Tibial nerve (tissue), 4 donors: ENCODE measurements at regions not wholly inside any gene's neighbourhood (a gene's known extent, or its start where the extent isn't known, plus 50 kb on each side); places are given as distances from the start of the nearest gene placed in this dataset.

Experiments used
- DNase-seq, 2 donors: peaks; one replicate each; pipeline ENCODE4 v3.0.0-alpha.2; 2019; ENCODE audit warnings: low spot score in 2 of 2
- H3K27ac ChIP-seq, 4 donors: fragments of 200-600 bp; sonication (generic) in 3 of 4; one replicate each; pipeline ENCODE4 v1.5.1; 2017 to 2019; ENCODE audit warnings: mild to moderate bottlenecking in 1 of 4
- H3K27me3 ChIP-seq, 2 donors: fragments of 200-600 bp; sonication (generic) in 1 of 2; one replicate each; pipeline versions ENCODE4 v1.5.1 to v1.6.0; 2017 to 2019
- H3K36me3 ChIP-seq, 3 donors: fragments of 200-600 bp; sonication (generic); one replicate each; pipeline ENCODE4 v1.5.1; 2018 to 2019
- H3K4me1 ChIP-seq, 4 donors: fragments of 200-600 bp; sonication (generic) in 3 of 4; one replicate each; pipeline ENCODE4 v1.5.1; 2017 to 2019
- H3K4me3 ChIP-seq, 4 donors: fragments of 200-600 bp; sonication (generic) in 3 of 4; one replicate each; pipeline ENCODE4 v1.5.1; 2017 to 2019; ENCODE audit warnings: mild to moderate bottlenecking in 1 of 4, moderate library complexity in 1 of 4
- H3K9me3 ChIP-seq, 4 donors: fragments of 200-600 bp; sonication (generic) in 3 of 4; one replicate each; pipeline ENCODE4 v1.5.1; 2017 to 2019
- EP300 ChIP-seq, 2 donors: sonication (generic); formaldehyde crosslinking; IDR thresholded peaks; one replicate each; pipeline ENCODE4 v1.6.1; 2017; ENCODE audit warnings: antibody characterized with exemption in 2 of 2, mild to moderate bottlenecking in 1 of 2
- POLR2A ChIP-seq, 2 donors: fragments of 450-650 bp; IDR thresholded peaks; one replicate each; pipeline ENCODE4 v1.6.1; 2017; ENCODE audit warnings: antibody characterized with exemption in 2 of 2, mild to moderate bottlenecking in 2 of 2, moderate library complexity in 2 of 2
- WGBS, 2 donors: methylation state at CpG; one replicate each; pipeline ENCODE4 v1.1.5; 2018; 5-methylcytosine and 5-hydroxymethylcytosine counted together
- TF ChIP-seq, protein P1 (sequence below), 5 experiments: fragments of 200-600 bp in 3 of 5; fragments of 450-650 bp in 2 of 5; sonication (generic) in 3 of 5; IDR thresholded peaks; one replicate each; pipeline ENCODE4 v1.5.1; 2016 to 2019; ENCODE audit warnings: antibody characterized with exemption in 5 of 5, mild to moderate bottlenecking in 3 of 5, moderate library complexity in 2 of 5

DNA sequence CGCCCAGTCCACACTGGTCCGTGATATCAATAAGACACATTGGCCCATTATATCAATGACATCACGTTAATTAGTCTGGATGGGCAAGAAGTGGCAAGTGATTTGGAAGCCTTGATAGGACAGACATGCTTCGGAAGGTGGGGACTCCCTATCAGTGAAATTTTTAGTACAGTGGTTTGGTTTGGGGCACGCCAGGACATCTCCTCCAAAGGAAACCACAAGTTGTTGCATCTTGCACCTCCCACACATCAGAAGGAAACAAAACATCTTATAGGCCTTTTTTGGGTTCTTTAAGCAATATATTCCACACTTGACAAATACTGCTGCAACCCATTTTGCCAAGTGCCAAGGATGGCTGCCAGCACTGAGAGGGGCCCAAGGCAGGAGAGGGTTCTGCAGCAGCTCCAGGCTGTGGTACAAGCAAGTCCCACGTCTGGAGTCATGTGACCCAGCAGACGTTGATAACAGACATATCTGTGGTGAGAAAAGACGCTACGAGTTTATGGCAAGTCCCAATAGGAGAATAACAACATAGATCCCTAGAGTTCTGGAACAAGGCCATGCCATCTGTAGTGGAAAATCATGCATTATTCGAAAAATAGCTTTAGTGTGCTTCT is 95.3 kb upstream of the DISP3 start:
- Histone ChIP-seq H3K36me3 (no peaks in the 10 kb centered on the region), H3K27ac (no peak overlapping the region), H3K4me1 (no peaks in the 10 kb centered on the region), H3K4me3 (no peak overlapping the region), H3K27me3 (peaks cover 0 to 14% of the 10 kb centered on the region in 2 donors), H3K9me3 (peaks cover 0 to 8% (median 0%) of the 10 kb centered on the region in 4 donors)
- TF ChIP-seq EP300 (IDR thresholded peaks at IDR 0.05) (no peak), POLR2A (IDR thresholded peaks at IDR 0.05) (no peak)
- TF ChIP-seq, protein P1, sequence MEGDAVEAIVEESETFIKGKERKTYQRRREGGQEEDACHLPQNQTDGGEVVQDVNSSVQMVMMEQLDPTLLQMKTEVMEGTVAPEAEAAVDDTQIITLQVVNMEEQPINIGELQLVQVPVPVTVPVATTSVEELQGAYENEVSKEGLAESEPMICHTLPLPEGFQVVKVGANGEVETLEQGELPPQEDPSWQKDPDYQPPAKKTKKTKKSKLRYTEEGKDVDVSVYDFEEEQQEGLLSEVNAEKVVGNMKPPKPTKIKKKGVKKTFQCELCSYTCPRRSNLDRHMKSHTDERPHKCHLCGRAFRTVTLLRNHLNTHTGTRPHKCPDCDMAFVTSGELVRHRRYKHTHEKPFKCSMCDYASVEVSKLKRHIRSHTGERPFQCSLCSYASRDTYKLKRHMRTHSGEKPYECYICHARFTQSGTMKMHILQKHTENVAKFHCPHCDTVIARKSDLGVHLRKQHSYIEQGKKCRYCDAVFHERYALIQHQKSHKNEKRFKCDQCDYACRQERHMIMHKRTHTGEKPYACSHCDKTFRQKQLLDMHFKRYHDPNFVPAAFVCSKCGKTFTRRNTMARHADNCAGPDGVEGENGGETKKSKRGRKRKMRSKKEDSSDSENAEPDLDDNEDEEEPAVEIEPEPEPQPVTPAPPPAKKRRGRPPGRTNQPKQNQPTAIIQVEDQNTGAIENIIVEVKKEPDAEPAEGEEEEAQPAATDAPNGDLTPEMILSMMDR (IDR thresholded peaks at IDR 0.05) = no peak
- no peak for DNase-seq
- 65 to 71% methylated on average over 10 of the region's 10 CpGs for WGBS, 2 donors

DNA sequence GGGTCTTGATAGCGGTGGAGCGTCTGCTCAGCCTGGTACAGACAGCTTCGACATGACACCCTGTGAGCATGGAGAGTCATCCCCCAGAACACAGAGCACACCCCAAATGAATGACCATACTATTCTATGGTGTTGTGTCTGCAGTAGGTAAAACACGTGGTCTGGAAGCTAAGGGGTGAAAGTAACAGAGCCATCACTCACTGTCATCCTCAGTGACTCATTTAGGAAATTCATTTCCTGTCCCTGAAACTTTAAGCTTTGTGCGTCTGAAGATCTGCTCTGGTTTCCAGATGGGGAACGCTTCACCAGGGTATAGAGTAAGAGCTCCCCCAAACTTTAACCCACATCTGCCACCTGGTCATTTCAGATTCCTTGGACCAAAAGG is 94.8 kb upstream of the DISP3 start:
- H3K9me3 ChIP-seq = peaks cover 0 to 8% (median 0%) of the 10 kb centered on the region in 4 donors
- no peak overlapping the region for H3K27ac ChIP-seq
- no peaks in the 10 kb centered on the region for H3K36me3 ChIP-seq
- no peak for DNase-seq
- peaks cover 0 to 14% of the 10 kb centered on the region in 2 donors for H3K27me3 ChIP-seq
- H3K4me1 ChIP-seq = no peaks in the 10 kb centered on the region
- TF ChIP-seq, protein P1 (IDR thresholded peaks at IDR 0.05) = no peak
- no peak for TF ChIP-seq EP300 (IDR thresholded peaks at IDR 0.05)
- TF ChIP-seq POLR2A (IDR thresholded peaks at IDR 0.05) = no peak
- no peak overlapping the region for H3K4me3 ChIP-seq
- 43 to 47% methylated on average over 6 of the region's 6 CpGs for WGBS, 2 donors

DNA sequence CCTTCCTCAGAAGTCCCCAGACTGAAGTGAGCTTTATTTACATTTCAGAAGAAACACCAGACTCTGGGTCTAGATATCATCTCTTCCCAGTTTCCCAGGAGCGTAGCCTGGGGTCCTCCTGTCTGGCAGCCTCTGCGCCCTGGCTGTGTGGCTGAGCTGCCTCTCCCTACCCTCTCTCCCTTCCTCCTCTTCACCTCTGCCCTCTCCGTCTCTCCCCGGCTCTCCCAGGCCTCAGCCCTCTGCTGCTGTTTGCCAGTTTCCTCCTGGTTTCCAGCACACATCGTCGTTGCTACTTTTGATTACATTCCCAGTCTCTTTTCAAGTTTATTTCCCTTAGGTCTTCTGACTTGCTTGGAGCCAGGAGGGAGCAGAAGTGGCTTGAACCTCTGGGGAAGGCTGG is 91.1 kb upstream of the DISP3 start:
- Histone ChIP-seq H3K36me3 (no peaks in the 10 kb centered on the region), H3K4me1 (no peaks in the 10 kb centered on the region), H3K27ac (no peak overlapping the region), H3K9me3 (no peaks in the 10 kb centered on the region), H3K4me3 (no peak overlapping the region), H3K27me3 (peaks cover 0 to 14% of the 10 kb centered on the region in 2 donors)
- no peak for DNase-seq
- 14 to 17% methylated on average over 6 of the region's 6 CpGs for WGBS, 2 donors
- TF ChIP-seq, protein P1 (IDR thresholded peaks at IDR 0.05) = no peak
- TF ChIP-seq POLR2A (IDR thresholded peaks at IDR 0.05) = no peak
- no peak for TF ChIP-seq EP300 (IDR thresholded peaks at IDR 0.05)

DNA sequence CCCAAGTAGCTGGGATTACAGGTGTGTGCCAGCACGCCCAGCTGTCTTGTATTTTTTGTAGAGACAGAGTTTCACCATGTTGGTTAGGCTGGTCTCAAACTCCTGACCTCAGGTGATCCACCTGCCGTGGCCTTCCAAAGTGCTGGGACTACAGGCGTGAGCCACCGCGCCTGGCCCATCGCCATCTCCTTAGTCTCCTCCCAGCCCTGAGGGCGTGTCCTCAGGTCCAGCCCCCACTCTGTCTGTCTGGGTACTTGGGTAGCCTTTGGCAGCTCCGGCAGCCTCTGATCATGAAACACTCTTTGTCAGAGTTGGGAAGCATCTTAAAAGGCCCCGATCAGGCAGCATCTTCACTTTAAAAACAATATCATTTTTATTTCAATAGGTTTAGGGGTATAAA is 90.3 kb upstream of the DISP3 start:
- no peak for DNase-seq
- peaks cover 0 to 14% of the 10 kb centered on the region in 2 donors for H3K27me3 ChIP-seq
- H3K36me3 ChIP-seq = no peaks in the 10 kb centered on the region
- 56 to 70% methylated on average over 9 of the region's 9 CpGs for WGBS, 2 donors
- H3K27ac ChIP-seq = no peak overlapping the region
- H3K4me3 ChIP-seq = no peak overlapping the region
- peaks cover 0 to 4% (median 0%) of the 10 kb centered on the region in 4 donors for H3K9me3 ChIP-seq
- no peak for TF ChIP-seq EP300 (IDR thresholded peaks at IDR 0.05)
- no peak for TF ChIP-seq POLR2A (IDR thresholded peaks at IDR 0.05)
- TF ChIP-seq, protein P1 (IDR thresholded peaks at IDR 0.05) = no peak
- no peaks in the 10 kb centered on the region for H3K4me1 ChIP-seq

DNA sequence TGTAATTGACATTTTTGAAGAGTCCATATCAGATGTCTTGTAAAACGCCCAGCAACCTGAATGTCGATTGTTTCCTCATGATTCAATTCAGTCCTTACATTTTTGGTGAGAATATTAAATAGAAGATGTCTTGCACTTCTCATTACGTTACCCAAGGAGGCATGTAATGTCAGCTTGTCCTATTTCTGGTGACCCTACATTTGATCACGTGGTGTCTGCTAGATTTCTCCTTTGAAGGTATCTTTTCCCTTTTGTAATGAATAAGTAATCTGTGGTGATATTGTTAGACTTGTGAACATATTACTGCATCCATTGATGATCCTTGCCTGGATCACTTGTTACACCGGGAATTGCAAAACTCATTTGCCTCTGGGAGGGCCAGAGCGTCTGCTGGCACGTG is 87.6 kb upstream of the DISP3 start:
- TF ChIP-seq POLR2A (IDR thresholded peaks at IDR 0.05) (no peak), EP300 (IDR thresholded peaks at IDR 0.05) (no peak)
- TF ChIP-seq, protein P1 (IDR thresholded peaks at IDR 0.05) = no peak
- no peaks in the 10 kb centered on the region for H3K4me1 ChIP-seq
- no peaks in the 10 kb centered on the region for H3K36me3 ChIP-seq
- H3K27me3 ChIP-seq = peaks cover 0 to 20% of the 10 kb centered on the region in 2 donors
- 78 to 79% methylated on average over 7 of the region's 7 CpGs for WGBS, 2 donors
- no peak for DNase-seq
- peaks cover 0 to 4% (median 0%) of the 10 kb centered on the region in 4 donors for H3K9me3 ChIP-seq
- H3K4me3 ChIP-seq = no peak overlapping the region
- no peak overlapping the region for H3K27ac ChIP-seq
